CD4-positive, alpha-beta memory T cell (primary cell): ENCODE measurements at regions not wholly inside any gene's neighbourhood (a gene's known extent, or its start where the extent isn't known, plus 50 kb on each side); places are given as distances from the start of the nearest gene placed in this dataset.
A peak's percentile ranks its signal among the peaks of the same experiment; 100 is the strongest.

Experiments
- CTCF ChIA-PET: fragments of 350-600 bp; sonication (Branson Sonifier 250); formaldehyde crosslinking; loops from one replicate; lab custom pipeline; 2021; ENCODE audit warnings: inconsistent platforms; ENCODE audit not compliant: partially characterized antibody; lab: Charles Lee
- POLR2A ChIA-PET: fragments of 350-600 bp; sonication (Branson Sonifier 250); formaldehyde crosslinking; loops from one replicate; lab custom pipeline; 2021; ENCODE audit not compliant: partially characterized antibody; lab: Charles Lee
- DNase-seq, 5 donors: peaks; one replicate each; pipeline versions ENCODE4 v3.0.0 to v3.0.0-alpha.2; 2020 to 2022; ENCODE audit warnings: mixed read lengths in 1 of 5
- H3K27ac ChIP-seq: one replicate; pipeline ENCODE4 v1.7.0; 2013; ENCODE audit warnings: low read depth, low read length
- H3K27me3 ChIP-seq: 2 replicates; pipeline ENCODE4 v1.7.0; 2013; ENCODE audit warnings: mild to moderate bottlenecking, low read length, moderate library complexity; ENCODE audit not compliant: insufficient read depth
- H3K36me3 ChIP-seq: 2 replicates; pipeline ENCODE4 v1.7.0; 2013; ENCODE audit warnings: mild to moderate bottlenecking, low read length, moderate library complexity; ENCODE audit not compliant: insufficient read depth
- H3K4me1 ChIP-seq: 2 replicates; pipeline ENCODE4 v1.7.0; 2013; ENCODE audit warnings: mild to moderate bottlenecking, low read length, moderate library complexity; ENCODE audit not compliant: insufficient read depth
- H3K4me3 ChIP-seq, 2 donors: one replicate each; pipeline ENCODE4 v1.7.0; 2013; ENCODE audit warnings: low read length in 2 of 2, mild to moderate bottlenecking in 1 of 2
- H3K9me3 ChIP-seq, 2 donors: one replicate each; pipeline ENCODE4 v1.7.0; 2013; ENCODE audit warnings: low read length in 2 of 2, control low read depth in 1 of 2; ENCODE audit not compliant: control insufficient read depth in 1 of 2
- H3K27ac Mint-ChIP-seq, 7 donors: one replicate each; pipeline ENCODE4 v1.8.0; 2020 to 2021; ENCODE audit warnings: mixed read lengths in 7 of 7, mild to moderate bottlenecking in 6 of 7, inconsistent platforms in 3 of 7, moderate library complexity in 3 of 7
- H3K27me3 Mint-ChIP-seq, 2 donors: one replicate each; pipeline ENCODE4 v1.8.0; 2020 to 2021; ENCODE audit warnings: mixed read lengths in 2 of 2
- H3K36me3 Mint-ChIP-seq, 2 donors: one replicate each; pipeline ENCODE4 v1.8.0; 2020 to 2021; ENCODE audit warnings: mixed read lengths in 2 of 2, inconsistent platforms in 1 of 2, mild to moderate bottlenecking in 1 of 2
- H3K4me1 Mint-ChIP-seq, 4 donors: one replicate each; pipeline ENCODE4 v1.8.0; 2020 to 2021; ENCODE audit warnings: mixed read lengths in 4 of 4, mild to moderate bottlenecking in 1 of 4
- H3K4me3 Mint-ChIP-seq, 8 donors: one replicate each; pipeline ENCODE4 v1.8.0; 2020 to 2021; ENCODE audit warnings: mixed read lengths in 8 of 8, mild to moderate bottlenecking in 7 of 8, moderate library complexity in 6 of 8, inconsistent platforms in 3 of 8
- H3K9me3 Mint-ChIP-seq, 8 donors: one replicate each; pipeline ENCODE4 v1.8.0; 2020 to 2021; ENCODE audit warnings: mixed read lengths in 8 of 8, mild to moderate bottlenecking in 5 of 8, inconsistent platforms in 3 of 8, moderate library complexity in 1 of 8
- intact Hi-C: fragments of 100-400 bp; cut with micrococcal nuclease; formaldehyde crosslinking; loops from one replicate; pipeline ENCODE4 v1.15.1; 2023

DNA sequence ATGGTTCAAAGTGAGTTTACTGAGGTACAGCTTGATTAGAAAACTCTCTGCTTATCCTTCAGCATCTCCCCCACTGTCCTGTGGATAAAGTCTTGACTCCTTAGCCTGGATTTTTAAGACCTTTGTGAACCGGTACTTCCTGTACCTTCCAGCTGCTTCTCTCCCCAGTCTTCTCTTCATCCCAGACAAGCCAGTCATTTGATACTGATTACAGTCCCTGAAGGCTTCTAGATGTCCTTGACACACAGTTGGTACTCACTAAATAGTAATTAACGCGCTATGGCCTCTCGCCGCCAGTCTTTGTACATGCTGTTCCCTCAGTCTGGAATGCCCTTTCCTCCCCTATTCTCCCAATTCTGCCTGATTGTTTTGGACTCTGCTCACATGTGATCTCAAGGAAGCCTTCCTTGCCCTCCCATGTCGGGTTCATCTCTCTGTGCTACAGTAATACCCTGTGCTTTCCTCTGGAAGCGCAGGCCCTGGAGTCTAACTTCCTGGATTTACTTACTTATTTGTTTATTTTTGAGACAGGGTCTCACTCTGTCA is 50.6 kb upstream of the PTGR2 start:
- no peaks in the 10 kb centered on the region for H3K27me3 Mint-ChIP-seq
- ChIA-PET CTCF (interaction anchor here (1.0 to 3.5 kb wide), 3 partner anchors 25 to 71 kb away, joined by 3 to 15 read pairs (median 3); a partner anchor contains a TSS), POLR2A (interaction anchor here (1.2 kb wide), 1 partner anchor 43 kb away, joined by 5 read pairs; no protein-coding TSS in a partner anchor)
- H3K9me3 ChIP-seq = no peaks in the 10 kb centered on the region
- H3K9me3 Mint-ChIP-seq = no peaks in the 10 kb centered on the region
- no peak for DNase-seq
- intact Hi-C loops = no loop called here
- H3K27ac Mint-ChIP-seq = peak overlapping the region in 1 of 7 donors; percentile 84
- H3K27ac ChIP-seq = no peak overlapping the region
- no peaks in the 10 kb centered on the region for H3K4me1 Mint-ChIP-seq
- H3K4me3 Mint-ChIP-seq = no peak overlapping the region
- H3K4me1 ChIP-seq = no peaks in the 10 kb centered on the region
- no peak overlapping the region for H3K4me3 ChIP-seq
- no peaks in the 10 kb centered on the region for H3K36me3 ChIP-seq
- H3K36me3 Mint-ChIP-seq = peaks cover 0 to 1% of the 10 kb centered on the region in 2 donors
- H3K27me3 ChIP-seq = no peaks in the 10 kb centered on the region

DNA sequence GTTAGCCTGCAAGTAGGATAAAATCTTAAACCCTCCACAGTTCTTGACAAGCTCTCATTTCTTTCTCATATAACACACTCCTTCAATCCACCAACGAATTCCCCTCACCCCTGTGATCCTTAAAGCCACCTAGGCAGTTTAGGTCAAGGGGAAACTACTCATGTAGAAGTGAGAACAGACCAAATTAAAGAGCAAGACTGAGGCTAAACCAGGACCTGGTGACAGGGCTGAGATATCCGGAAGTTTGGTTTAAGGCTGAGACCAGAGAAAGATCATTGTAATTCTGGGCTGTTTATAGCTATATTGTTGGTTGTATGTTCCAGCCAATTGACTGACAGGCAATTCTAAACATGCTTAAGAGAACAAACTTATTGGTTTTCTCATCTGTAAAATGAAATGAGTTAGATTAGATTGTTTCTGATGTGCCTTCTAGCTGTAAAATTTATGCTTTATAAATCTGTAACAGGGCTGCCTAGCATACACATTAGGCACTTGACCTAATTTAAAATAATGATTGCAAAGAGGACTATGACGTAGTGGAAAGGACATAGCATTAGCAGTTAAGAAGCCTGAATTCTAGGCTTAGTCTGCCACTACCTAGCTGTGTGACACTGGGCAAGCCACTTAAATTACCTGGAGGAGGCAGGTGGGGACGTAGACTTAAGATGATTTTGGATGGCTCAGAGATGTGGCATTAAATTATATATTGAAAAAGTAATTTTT is 53.9 kb upstream of the PTGR2 start:
- H3K9me3 Mint-ChIP-seq = no peaks in the 10 kb centered on the region
- Histone ChIP-seq H3K27me3 (no peaks in the 10 kb centered on the region), H3K36me3 (no peaks in the 10 kb centered on the region), H3K27ac (no peak overlapping the region), H3K9me3 (no peaks in the 10 kb centered on the region), H3K4me1 (no peaks in the 10 kb centered on the region), H3K4me3 (no peak overlapping the region)
- H3K4me1 Mint-ChIP-seq = no peaks in the 10 kb centered on the region
- H3K27ac Mint-ChIP-seq = no peak overlapping the region
- no peak overlapping the region for H3K4me3 Mint-ChIP-seq
- peaks cover 0 to 1% of the 10 kb centered on the region in 2 donors for H3K36me3 Mint-ChIP-seq
- intact Hi-C loops = no loop called here
- CTCF ChIA-PET = interaction anchor here (0.7 to 4.2 kb wide), 5 partner anchors 8 to 68 kb away, joined by 3 to 15 read pairs (median 3); no protein-coding TSS in a partner anchor
- H3K27me3 Mint-ChIP-seq = no peaks in the 10 kb centered on the region
- POLR2A ChIA-PET = interaction anchor here (1.0 to 2.1 kb wide), 3 partner anchors 10 to 46 kb away, joined by 3 to 8 read pairs (median 7); no protein-coding TSS in a partner anchor
- DNase-seq = no peak

DNA sequence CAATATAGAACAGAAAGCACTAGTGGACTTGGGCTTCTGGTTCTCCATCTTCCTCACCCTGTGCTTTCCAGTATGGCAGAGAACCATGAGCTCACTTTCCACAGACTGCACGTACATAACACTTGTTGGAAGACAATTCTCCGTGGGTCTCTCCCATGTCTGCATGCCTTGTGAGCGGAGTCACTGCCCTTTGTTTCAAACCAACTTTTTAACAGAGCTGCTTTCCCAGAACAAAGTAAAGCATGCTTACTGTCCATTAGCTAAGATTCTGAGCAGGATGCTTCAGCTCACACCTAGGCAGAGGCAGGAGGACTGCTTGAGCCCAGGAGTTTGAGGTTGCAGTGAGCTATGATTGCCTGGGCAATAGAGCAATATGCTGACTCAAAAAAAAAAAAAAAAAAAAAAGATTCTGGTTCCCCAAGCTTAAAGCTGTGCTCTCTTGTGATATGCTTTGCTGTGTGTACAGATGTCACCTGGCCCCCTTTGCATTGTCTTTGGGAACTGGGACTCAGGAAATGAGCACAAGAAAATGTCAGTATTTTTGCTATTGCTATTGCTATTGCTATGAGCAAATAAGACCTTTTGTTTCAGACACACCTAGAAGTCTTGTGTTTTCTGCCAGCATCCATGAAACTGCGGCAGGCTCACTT is 54.6 kb upstream of the PTGR2 start:
- H3K36me3 ChIP-seq = no peaks in the 10 kb centered on the region
- no peaks in the 10 kb centered on the region for H3K9me3 ChIP-seq
- H3K4me1 ChIP-seq = no peaks in the 10 kb centered on the region
- Mint-ChIP-seq H3K27me3 (no peaks in the 10 kb centered on the region), H3K4me3 (no peak overlapping the region), H3K36me3 (peaks cover 0 to 1% of the 10 kb centered on the region in 2 donors), H3K4me1 (no peaks in the 10 kb centered on the region), H3K9me3 (peaks cover 0 to 2% (median 0%) of the 10 kb centered on the region in 8 donors), H3K27ac (no peak overlapping the region)
- H3K27ac ChIP-seq = no peak overlapping the region
- intact Hi-C loops = no loop called here
- POLR2A ChIA-PET = interaction anchor here (1.0 to 2.1 kb wide), 3 partner anchors 9 to 45 kb away, joined by 3 to 8 read pairs (median 7); no protein-coding TSS in a partner anchor
- no peak overlapping the region for H3K4me3 ChIP-seq
- no peak for DNase-seq
- H3K27me3 ChIP-seq = no peaks in the 10 kb centered on the region
- CTCF ChIA-PET = interaction anchor here (0.8 to 4.2 kb wide), 6 partner anchors 29 to 67 kb away, joined by 3 to 15 read pairs (median 4); no protein-coding TSS in a partner anchor

GRCh38 chr14:73796415-73796814 is 55.2 kb upstream of the PTGR2 start:
- no peaks in the 10 kb centered on the region for H3K27me3 ChIP-seq
- POLR2A ChIA-PET = interaction anchor here (2.0 to 2.1 kb wide), 2 partner anchors 9 to 11 kb away, joined by 7 to 8 read pairs; no protein-coding TSS in a partner anchor

DNA sequence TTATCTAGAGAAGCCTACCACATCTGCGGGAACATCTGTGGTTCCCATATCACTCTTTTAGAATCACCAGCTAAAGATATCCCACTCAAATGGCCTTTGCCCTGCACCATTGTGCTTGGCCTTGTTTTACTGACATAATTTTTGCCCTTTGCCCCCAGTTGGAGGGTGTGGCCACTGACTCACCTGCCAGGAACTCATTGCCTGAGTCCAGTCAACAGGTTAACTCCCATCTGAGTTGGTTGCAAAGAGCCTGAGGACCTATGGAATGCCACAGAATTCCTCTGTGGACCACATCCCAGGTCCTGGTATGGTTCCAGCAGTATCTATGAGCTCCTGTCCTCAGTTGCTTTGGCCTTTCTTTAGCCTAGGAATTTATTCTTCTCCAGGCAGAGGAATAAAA is 55.7 kb upstream of the PTGR2 start:
- Histone ChIP-seq H3K36me3 (no peaks in the 10 kb centered on the region), H3K4me3 (no peak overlapping the region), H3K27ac (no peak overlapping the region), H3K4me1 (no peaks in the 10 kb centered on the region), H3K9me3 (no peaks in the 10 kb centered on the region), H3K27me3 (no peaks in the 10 kb centered on the region)
- POLR2A ChIA-PET = no interaction called here
- Mint-ChIP-seq H3K27ac (peak overlapping the region in 1 of 7 donors; percentile 12), H3K9me3 (peaks cover 0 to 2% (median 0%) of the 10 kb centered on the region in 8 donors), H3K4me1 (no peaks in the 10 kb centered on the region), H3K36me3 (peaks cover 0 to 1% of the 10 kb centered on the region in 2 donors), H3K4me3 (no peak overlapping the region), H3K27me3 (no peaks in the 10 kb centered on the region)
- no peak for DNase-seq
- CTCF ChIA-PET = interaction anchor here (1.1 to 4.2 kb wide), 3 partner anchors 28 to 66 kb away, joined by 4 to 15 read pairs (median 5); no protein-coding TSS in a partner anchor
- intact Hi-C loops = no loop called here

More at GRCh38 chr14:73796415-73796814, 55.2 kb upstream of the PTGR2 start:
- Histone ChIP-seq H3K4me1 (no peaks in the 10 kb centered on the region), H3K36me3 (no peaks in the 10 kb centered on the region), H3K4me3 (no peak overlapping the region), H3K9me3 (no peaks in the 10 kb centered on the region), H3K27ac (no peak overlapping the region)
- intact Hi-C loops = no loop called here
- CTCF ChIA-PET = interaction anchor here (0.8 to 4.2 kb wide), 5 partner anchors 29 to 66 kb away, joined by 3 to 15 read pairs (median 4); no protein-coding TSS in a partner anchor
- Mint-ChIP-seq H3K4me1 (no peaks in the 10 kb centered on the region), H3K4me3 (no peak overlapping the region), H3K9me3 (peaks cover 0 to 2% (median 0%) of the 10 kb centered on the region in 8 donors), H3K27me3 (no peaks in the 10 kb centered on the region), H3K27ac (no peak overlapping the region), H3K36me3 (peaks cover 0 to 1% of the 10 kb centered on the region in 2 donors)
- DNase-seq = no peak

GRCh38 chr14:73795466-73795865 is 56.2 kb upstream of the PTGR2 start:
- H3K4me1 Mint-ChIP-seq = peaks cover 0 to 1% (median 0%) of the 10 kb centered on the region in 4 donors
- no peaks in the 10 kb centered on the region for H3K27me3 ChIP-seq
- H3K36me3 ChIP-seq = no peaks in the 10 kb centered on the region
- peaks cover under 1% of the 10 kb centered on the region for H3K4me1 ChIP-seq
- intact Hi-C loops = no loop called here
- H3K27ac ChIP-seq = no peak overlapping the region
- H3K4me3 Mint-ChIP-seq = no peak overlapping the region
- no peaks in the 10 kb centered on the region for H3K27me3 Mint-ChIP-seq
- ChIA-PET POLR2A (no interaction called here), CTCF (interaction anchor here (4.2 kb wide), 1 partner anchor 65 kb away, joined by 15 read pairs; no protein-coding TSS in a partner anchor)
- H3K9me3 ChIP-seq = no peaks in the 10 kb centered on the region
- peaks cover 0 to 2% (median 0%) of the 10 kb centered on the region in 8 donors for H3K9me3 Mint-ChIP-seq
- no peak for DNase-seq
- H3K27ac Mint-ChIP-seq = peak overlapping the region in 1 of 7 donors; percentile 7
- H3K4me3 ChIP-seq = no peak overlapping the region
- no peaks in the 10 kb centered on the region for H3K36me3 Mint-ChIP-seq
